ENCODE measurements at regions not wholly inside any gene's neighbourhood (a gene's known extent, or its start where the extent isn't known, plus 50 kb on each side); places are given as distances from the start of the nearest gene placed in this dataset.

GRCh38 chr3:34212175-34212574, 413.7 kb downstream of the PDCD6IP start:
- no peak for TF ChIP-seq CTCF (IDR thresholded peaks at IDR 0.05)
- TF ChIP-seq POLR2A (IDR thresholded peaks at IDR 0.05), result no peak

Measured in Peyer's patch (tissue), 4 donors.